ENCODE measurements at regions not wholly inside any gene's neighbourhood (a gene's known extent, or its start where the extent isn't known, plus 50 kb on each side); places are given as distances from the start of the nearest gene placed in this dataset.

GRCh38 chr2:2866459-2866858 is 511.2 kb downstream of the EIPR1 start:
- DNase-seq: peak; percentile 96

GRCh38 chr2:2862386-2862785 is 515.2 kb downstream of the EIPR1 start:
- no peak for DNase-seq

GRCh38 chr2:2861666-2862240 is 515.9 kb downstream of the EIPR1 start:
- no peak for DNase-seq

- no peak for DNase-seq
Observed at GRCh38 chr2:2860589-2861300, 516.9 kb downstream of the EIPR1 start.

GRCh38 chr2:2859732-2860131 is 517.9 kb downstream of the EIPR1 start:
- no peak for DNase-seq

GRCh38 chr2:2859164-2859563 is 518.5 kb downstream of the EIPR1 start:
- no peak for DNase-seq

- DNase-seq: no peak
Observed at GRCh38 chr2:2856723-2857415, 520.7 kb downstream of the EIPR1 start.

- no peak for DNase-seq
Observed at GRCh38 chr2:2855297-2855696, 522.3 kb downstream of the EIPR1 start.

- no peak for DNase-seq
Observed at GRCh38 chr2:2853346-2853745, 522.3 kb upstream of the MYT1L start.

- DNase-seq: no peak
Observed at GRCh38 chr2:2851806-2852777, 521.0 kb upstream of the MYT1L start.

GRCh38 chr2:2851316-2851715 is 520.2 kb upstream of the MYT1L start:
- no peak for DNase-seq

- peak; percentile 88 for DNase-seq
Observed at GRCh38 chr2:2850859-2851258, 519.8 kb upstream of the MYT1L start.

GRCh38 chr2:2850218-2850755 is 519.2 kb upstream of the MYT1L start:
- DNase-seq: peak; percentile 79

- peak; percentile 33 for DNase-seq
Observed at GRCh38 chr2:2849464-2850217, 518.6 kb upstream of the MYT1L start.

GRCh38 chr2:2848621-2849333 is 517.7 kb upstream of the MYT1L start:
- DNase-seq: peak; percentile 68

GRCh38 chr2:2848198-2848597 is 517.1 kb upstream of the MYT1L start:
- no peak for DNase-seq

- peak; percentile 92 for DNase-seq
Observed at GRCh38 chr2:2847209-2847676, 516.2 kb upstream of the MYT1L start.

- DNase-seq: peak; percentile 98
Observed at GRCh38 chr2:2846332-2847208, 515.5 kb upstream of the MYT1L start.

GRCh38 chr2:2845806-2846315 is 514.8 kb upstream of the MYT1L start:
- no peak for DNase-seq

GRCh38 chr2:2845267-2845666 is 514.2 kb upstream of the MYT1L start:
- peak; percentile 23 for DNase-seq

Measured in SHP77 treated with DMSO at 0.1 percent for 48 hours (cell line).